Endothelial cell of umbilical vein (primary cell): ENCODE measurements at regions not wholly inside any gene's neighbourhood (a gene's known extent, or its start where the extent isn't known, plus 50 kb on each side); places are given as distances from the start of the nearest gene placed in this dataset.

Experiments used
- BruUV-seq: library from RNA; stranded (reverse); fragments of 400-500 nt; replicated peaks from 2 replicates; lab custom pipeline; 2021; lab: Mats Ljungman, UMichigan
- CTCF ChIA-PET: fragments of 300-600, 350-600 bp; sonication (Branson Sonifier 250); formaldehyde crosslinking; loops from one replicate; lab custom pipeline; 2021; ENCODE audit warnings: antibody characterized with exemption, inconsistent platforms; lab: Charles Lee
- POLR2A ChIA-PET: fragments of 300-600, 350-600 bp; sonication (Branson Sonifier 250); formaldehyde crosslinking; loops from one replicate; lab custom pipeline; 2021; ENCODE audit warnings: antibody characterized with exemption, inconsistent platforms; lab: Charles Lee
- DNase-seq: peaks from one replicate; pipeline ENCODE4 v3.0.0-alpha.2; 2011; ENCODE audit warnings: low read depth, low spot score
- FAIRE-seq: peaks from 2 replicates; lab custom pipeline; 2011; peaks lifted over from hg19 to GRCh38; lab: Jason Lieb, UNC
- H2AFZ ChIP-seq: 2 replicates; pipeline ENCODE4 v1.6.0; 2012; ENCODE audit warnings: low read depth, low read length, control low read depth, inconsistent platforms
- H3K27ac ChIP-seq: 2 replicates; pipeline ENCODE4 v1.5.1; 2011; ENCODE audit warnings: low read depth, mild to moderate bottlenecking, control low read depth, low read length, moderate library complexity; ENCODE audit not compliant: insufficient read depth
- H3K27me3 ChIP-seq, 2 experiments: 2 replicates each; pipeline versions ENCODE4 v1.6.0 to v1.6.1; 2011; ENCODE audit warnings: low read length in 2 of 2, mixed read lengths in 1 of 2; ENCODE audit not compliant: control insufficient read depth in 2 of 2, insufficient read depth in 2 of 2
- H3K36me3 ChIP-seq, 2 experiments: 2 replicates in 1 of 2; 3 replicates in 1 of 2; pipeline ENCODE4 v1.5.1; 2011; ENCODE audit warnings: low read length in 2 of 2, mild to moderate bottlenecking in 1 of 2, moderate library complexity in 1 of 2; ENCODE audit not compliant: control insufficient read depth in 2 of 2, insufficient read depth in 2 of 2; ENCODE audit errors: extremely low read depth in 1 of 2
- H3K4me1 ChIP-seq: 3 replicates; pipeline ENCODE4 v1.5.1; 2011; ENCODE audit warnings: mild to moderate bottlenecking, low read length; ENCODE audit not compliant: control insufficient read depth, insufficient read depth; ENCODE audit errors: extremely low read depth
- H3K4me2 ChIP-seq: 2 replicates; pipeline ENCODE4 v1.6.1; 2011; ENCODE audit warnings: low read length, control low read depth, mixed read lengths; ENCODE audit not compliant: insufficient read depth
- H3K4me3 ChIP-seq, 3 experiments: fragments of 200-600 bp in 1 of 3; sonication (generic), shearing (Covaris generic) in 1 of 3; replicated peaks in 1 of 3; 2 replicates each; pipeline ENCODE4 v1.5.1; 2011 to 2016; ENCODE audit warnings: control low read depth in 3 of 3, low read length in 3 of 3, mild to moderate bottlenecking in 2 of 3, inconsistent platforms in 1 of 3, low read depth in 1 of 3, moderate library complexity in 1 of 3; ENCODE audit not compliant: insufficient read depth in 1 of 3
- H3K79me2 ChIP-seq: 2 replicates; pipeline ENCODE4 v1.6.0; 2012; ENCODE audit warnings: low read length, inconsistent platforms; ENCODE audit not compliant: control insufficient read depth, insufficient read depth
- H3K9ac ChIP-seq: replicated peaks from 2 replicates; pipeline ENCODE3; 2011; ENCODE audit warnings: low read length, control low read depth; ENCODE audit not compliant: insufficient read depth; ENCODE audit errors: extremely low read depth
- H3K9me1 ChIP-seq: replicated peaks from 3 replicates; pipeline ENCODE4 v1.6.0; 2011; ENCODE audit warnings: mild to moderate bottlenecking, low read length; ENCODE audit not compliant: control insufficient read depth, insufficient read depth; ENCODE audit errors: extremely low read depth
- H3K9me3 ChIP-seq: replicated peaks from 2 replicates; pipeline ENCODE4 v1.5.1; 2012; ENCODE audit warnings: low read length, inconsistent platforms; ENCODE audit not compliant: control insufficient read depth, insufficient read depth
- H4K20me1 ChIP-seq: replicated peaks from 2 replicates; pipeline ENCODE3; 2011; ENCODE audit warnings: mild to moderate bottlenecking, low read length; ENCODE audit not compliant: control insufficient read depth, insufficient read depth; ENCODE audit errors: extremely low read depth
- CTCF ChIP-seq, 2 donors: IDR thresholded peaks; 1 replicate in 1 of 2; 2 replicates in 1 of 2; pipeline ENCODE4 v1.5.1; 2011; ENCODE audit warnings: low read length in 2 of 2, mild to moderate bottlenecking in 2 of 2, moderate library complexity in 2 of 2, control low read depth in 1 of 2, inconsistent platforms in 1 of 2, low read depth in 1 of 2; ENCODE audit not compliant: insufficient read depth in 1 of 2; ENCODE audit errors: extremely low read depth in 1 of 2
- EZH2 ChIP-seq: IDR thresholded peaks from 2 replicates; pipeline ENCODE4 v1.6.1; 2012; ENCODE audit warnings: borderline replicate concordance, low read depth, mild to moderate bottlenecking, moderate library complexity, low read length, inconsistent platforms; ENCODE audit not compliant: severe bottlenecking
- FOS ChIP-seq: IDR thresholded peaks from 2 replicates; pipeline ENCODE4 v1.6.1; 2011; ENCODE audit warnings: mild to moderate bottlenecking, low read length, moderate library complexity, borderline replicate concordance; ENCODE audit not compliant: insufficient read depth
- GATA2 ChIP-seq: IDR thresholded peaks from 2 replicates; pipeline ENCODE4 v1.7.0; 2011; ENCODE audit warnings: low read depth, mild to moderate bottlenecking, moderate library complexity, mixed read lengths, low read length; ENCODE audit not compliant: insufficient read length, insufficient read depth
- JUN ChIP-seq: IDR thresholded peaks from 2 replicates; pipeline ENCODE4 v1.6.1; 2011; ENCODE audit warnings: borderline replicate concordance, low read depth; ENCODE audit not compliant: insufficient read length, insufficient read depth
- MAX ChIP-seq: IDR thresholded peaks from 2 replicates; pipeline ENCODE4 v1.6.1; 2011; ENCODE audit not compliant: insufficient read depth, insufficient read length
- MYC ChIP-seq: IDR thresholded peaks from one replicate; pipeline ENCODE4 v1.6.1; 2011; ENCODE audit warnings: mild to moderate bottlenecking, low read depth, low read length
- POLR2A ChIP-seq: IDR thresholded peaks from 2 replicates; pipeline ENCODE4 v1.6.1; 2012; ENCODE audit warnings: low read depth, mild to moderate bottlenecking, control low read depth, low read length
- POLR2AphosphoS5 ChIP-seq: IDR thresholded peaks from 2 replicates; pipeline ENCODE4 v1.6.1; 2012; ENCODE audit warnings: low read depth, mild to moderate bottlenecking, control low read depth, low read length, moderate library complexity; ENCODE audit not compliant: insufficient read depth
- dilution Hi-C: fragments of 300-500 bp; cut with MboI; formaldehyde crosslinking; loops from one replicate; pipeline ENCODE4 v1.15.0; 2019; ENCODE audit warnings: low sequenced_read_pairs; ENCODE audit not compliant: extremely low pct_ligation_motif_present
- intact Hi-C: fragments of 100-400 bp; cut with micrococcal nuclease; formaldehyde crosslinking; loops from one replicate; pipeline ENCODE4 v1.10.0; 2022

GRCh38 chr2:37499113-37499512, 154.7 kb downstream of the QPCT start:
- Histone ChIP-seq H3K4me3 (no peak overlapping the region), H3K27me3 (no peaks in the 10 kb centered on the region), H3K36me3 (no peaks in the 10 kb centered on the region), H3K79me2 (no peaks in the 10 kb centered on the region), H3K27ac (no peak overlapping the region), H2AFZ (no peak overlapping the region), H3K9ac (no peak overlapping the region), H3K4me1 (no peaks in the 10 kb centered on the region), H3K9me1 (no peaks in the 10 kb centered on the region), H4K20me1 (no peaks in the 10 kb centered on the region), H3K4me2 (no peak overlapping the region), H3K9me3 (no peaks in the 10 kb centered on the region)
- dilution Hi-C loops = no loop called here
- FAIRE-seq (no peak), DNase-seq (no peak)
- CTCF ChIA-PET = no interaction called here
- POLR2A ChIA-PET = no interaction called here
- no peak for TF ChIP-seq FOS
- no peak for TF ChIP-seq CTCF (IDR thresholded peaks at IDR 0.05; ENCODE audit: extremely low read depth in 1 of 2, insufficient read depth in 1 of 2, low read depth in 1 of 2, low read length in 2 of 2)
- no peak for TF ChIP-seq GATA2
- intact Hi-C loops = no loop called here
- BruUV-seq = no TSS peak

GRCh38 chr2:37500031-37500430, 155.6 kb downstream of the QPCT start:
- Histone ChIP-seq H3K4me1 (no peaks in the 10 kb centered on the region), H3K9me1 (no peaks in the 10 kb centered on the region), H2AFZ (no peak overlapping the region), H3K27ac (no peak overlapping the region), H3K4me3 (no peak overlapping the region), H3K4me2 (no peak overlapping the region), H3K9ac (no peak overlapping the region), H3K27me3 (no peaks in the 10 kb centered on the region), H3K79me2 (no peaks in the 10 kb centered on the region), H4K20me1 (no peaks in the 10 kb centered on the region), H3K9me3 (no peaks in the 10 kb centered on the region), H3K36me3 (no peaks in the 10 kb centered on the region)
- ChIA-PET POLR2A (no interaction called here), CTCF (interaction anchor here (1.2 to 1.4 kb wide), 2 partner anchors 27 to 40 kb away, joined by 3 to 4 read pairs; no protein-coding TSS in a partner anchor)
- intact Hi-C loops (no loop called here), dilution Hi-C loops (no loop called here)
- FAIRE-seq (no peak), DNase-seq (no peak)
- BruUV-seq = no TSS peak
- no peak for TF ChIP-seq POLR2AphosphoS5
- no peak for TF ChIP-seq MAX
- TF ChIP-seq GATA2 = no peak
- no peak for TF ChIP-seq POLR2A
- TF ChIP-seq MYC = no peak
- TF ChIP-seq FOS = no peak
- TF ChIP-seq JUN = no peak
- no peak for TF ChIP-seq EZH2
